H9 (cell line): ENCODE measurements at regions not wholly inside any gene's neighbourhood (a gene's known extent, or its start where the extent isn't known, plus 50 kb on each side); places are given as distances from the start of the nearest gene placed in this dataset.
"Not testable (repeated sequence)": the region's sequence is repeated elsewhere in the genome, so short reads cannot be mapped to it uniquely, and the experiment has no call there.

ENCODE experiments used
- DNase-seq: peaks from one replicate; pipeline ENCODE4 v3.0.0-alpha.2; 2017
- H2AFZ ChIP-seq: one replicate; pipeline ENCODE4 v1.6.1; 2013; ENCODE audit warnings: mild to moderate bottlenecking, low read length, control low read depth, moderate library complexity
- H2AK5ac ChIP-seq: 2 replicates; pipeline ENCODE4 v1.6.1; 2013; ENCODE audit warnings: low read length, control low read depth, mixed read lengths; ENCODE audit not compliant: insufficient read length
- H2BK120ac ChIP-seq: one replicate; pipeline ENCODE4 v1.6.1; 2013; ENCODE audit warnings: low read depth, mild to moderate bottlenecking, low read length, control low read depth, inconsistent platforms; ENCODE audit not compliant: poor library complexity, severe bottlenecking
- H2BK12ac ChIP-seq: 2 replicates; pipeline ENCODE4 v1.6.1; 2013; ENCODE audit warnings: low read length, control low read depth, mixed read lengths, low read depth; ENCODE audit not compliant: insufficient read length
- H2BK15ac ChIP-seq: 2 replicates; pipeline ENCODE4 v1.6.1; 2013; ENCODE audit warnings: low read depth, low read length, control low read depth
- H2BK20ac ChIP-seq: one replicate; pipeline ENCODE4 v1.6.1; 2013; ENCODE audit warnings: low read depth, mild to moderate bottlenecking, low read length, control low read depth, inconsistent platforms; ENCODE audit not compliant: poor library complexity, severe bottlenecking
- H2BK5ac ChIP-seq: 2 replicates; pipeline ENCODE4 v1.6.1; 2013; ENCODE audit warnings: low read length, control low read depth, mixed read lengths; ENCODE audit not compliant: insufficient read length
- H3K14ac ChIP-seq: 2 replicates; pipeline ENCODE4 v1.6.1; 2013; ENCODE audit warnings: low read length, control low read depth; ENCODE audit not compliant: insufficient read depth
- H3K18ac ChIP-seq: 2 replicates; pipeline ENCODE4 v1.6.1; 2013; ENCODE audit warnings: low read depth, mild to moderate bottlenecking, mixed read lengths, low read length, control low read depth; ENCODE audit not compliant: insufficient read length
- H3K23ac ChIP-seq: 2 replicates; pipeline ENCODE4 v1.6.1; 2013; ENCODE audit warnings: low read length, control low read depth, mixed read lengths, low read depth; ENCODE audit not compliant: insufficient read length
- H3K23me2 ChIP-seq: 2 replicates; pipeline ENCODE4 v1.6.1; 2013; ENCODE audit warnings: low read depth, mild to moderate bottlenecking, mixed read lengths, low read length, control low read depth; ENCODE audit not compliant: insufficient read length, poor library complexity, severe bottlenecking
- H3K27ac ChIP-seq: 2 replicates; pipeline ENCODE4 v1.5.1; 2013; ENCODE audit warnings: low read length, control low read depth, mixed read lengths, low read depth; ENCODE audit not compliant: insufficient read length
- H3K27me3 ChIP-seq: 2 replicates; pipeline ENCODE4 v1.6.1; 2013; ENCODE audit warnings: low read length, control low read depth, inconsistent platforms; ENCODE audit not compliant: insufficient read depth
- H3K4ac ChIP-seq: 2 replicates; pipeline ENCODE4 v1.6.1; 2013; ENCODE audit warnings: low read depth, mild to moderate bottlenecking, control low read depth, inconsistent platforms, low read length, moderate library complexity
- H3K4me1 ChIP-seq: 2 replicates; pipeline ENCODE4 v1.6.1; 2013; ENCODE audit warnings: low read length, control low read depth, inconsistent platforms; ENCODE audit not compliant: insufficient read depth
- H3K4me2 ChIP-seq: 2 replicates; pipeline ENCODE4 v1.6.1; 2013; ENCODE audit warnings: low read length, control low read depth, mixed read lengths; ENCODE audit not compliant: insufficient read length, insufficient read depth
- H3K56ac ChIP-seq: 2 replicates; pipeline ENCODE4 v1.6.1; 2013; ENCODE audit warnings: low read depth, mild to moderate bottlenecking, mixed read lengths, low read length, control low read depth; ENCODE audit not compliant: insufficient read length
- H3K79me1 ChIP-seq: 2 replicates; pipeline ENCODE4 v1.6.1; 2013; ENCODE audit warnings: low read depth, mild to moderate bottlenecking, moderate library complexity, low read length, control low read depth, inconsistent platforms; ENCODE audit not compliant: insufficient read depth, poor library complexity, severe bottlenecking
- H3K79me2 ChIP-seq: 2 replicates; pipeline ENCODE4 v1.6.1; 2013; ENCODE audit warnings: low read length, control low read depth, inconsistent platforms; ENCODE audit not compliant: insufficient read depth
- H3K9ac ChIP-seq: 2 replicates; pipeline ENCODE4 v1.6.1; 2013; ENCODE audit warnings: low read length, control low read depth, mixed read lengths; ENCODE audit not compliant: insufficient read length; ENCODE audit errors: extremely low read depth
- H3K9me3 ChIP-seq: one replicate; pipeline ENCODE4 v1.6.1; 2013; ENCODE audit warnings: low read depth, low read length, inconsistent platforms; ENCODE audit not compliant: control insufficient read depth
- H3T11ph ChIP-seq: one replicate; pipeline ENCODE4 v1.6.1; 2013; ENCODE audit warnings: mild to moderate bottlenecking, low read length, control low read depth, inconsistent platforms
- H4K20me1 ChIP-seq: one replicate; pipeline ENCODE4 v1.6.1; 2013; ENCODE audit not compliant: control insufficient read depth, insufficient read length, insufficient read depth
- H4K5ac ChIP-seq: 2 replicates; pipeline ENCODE4 v1.6.1; 2013; ENCODE audit warnings: low read depth, mild to moderate bottlenecking, mixed read lengths, low read length, control low read depth; ENCODE audit not compliant: insufficient read length
- H4K8ac ChIP-seq: replicated peaks from 2 replicates; pipeline ENCODE4 v1.6.1; 2013; ENCODE audit warnings: low read length, control low read depth, mixed read lengths, low read depth; ENCODE audit not compliant: insufficient read length
- H4K91ac ChIP-seq: 2 replicates; pipeline ENCODE4 v1.6.1; 2013; ENCODE audit warnings: low read depth, mild to moderate bottlenecking, moderate library complexity, mixed read lengths, low read length, control low read depth; ENCODE audit not compliant: insufficient read length
- H3K27ac Mint-ChIP-seq, 3 experiments: 2 replicates in 2 of 3; 3 replicates in 1 of 3; pipeline ENCODE4 v1.8.0; 2020 to 2021; ENCODE audit warnings: mixed read lengths in 3 of 3, mild to moderate bottlenecking in 1 of 3, moderate library complexity in 1 of 3
- H3K27me3 Mint-ChIP-seq: 2 replicates; pipeline ENCODE4 v1.8.0; 2021; ENCODE audit warnings: low read depth, mild to moderate bottlenecking, moderate library complexity, mixed read lengths
- H3K36me3 Mint-ChIP-seq, 3 experiments: 2 replicates in 2 of 3; 3 replicates in 1 of 3; pipeline ENCODE4 v1.8.0; 2020 to 2021; ENCODE audit warnings: low read depth in 3 of 3, mixed read lengths in 3 of 3; ENCODE audit not compliant: insufficient read depth in 1 of 3
- H3K4me1 Mint-ChIP-seq, 2 experiments: 2 replicates each; pipeline ENCODE4 v1.8.0; 2020; ENCODE audit warnings: mixed read lengths in 2 of 2
- H3K4me3 Mint-ChIP-seq, 2 experiments: 2 replicates in 1 of 2; 3 replicates in 1 of 2; pipeline ENCODE4 v1.8.0; 2020 to 2021; ENCODE audit warnings: mild to moderate bottlenecking in 2 of 2, mixed read lengths in 2 of 2, moderate library complexity in 1 of 2
- H3K9me3 Mint-ChIP-seq, 2 experiments: 2 replicates in 1 of 2; 3 replicates in 1 of 2; pipeline ENCODE4 v1.8.0; 2020; ENCODE audit warnings: mild to moderate bottlenecking in 2 of 2, mixed read lengths in 2 of 2, moderate library complexity in 1 of 2
- CTCF ChIP-seq: fragments of 200-600 bp; sonication (generic); conservative IDR thresholded peaks from 3 replicates; pipeline ENCODE4 v1.8.0; 2021; ENCODE audit warnings: antibody characterized with exemption, mild to moderate bottlenecking
- WGBS: extraction: QIAGEN DNeasy Blood & Tissue Kit; methylation state at CpG from one replicate; pipeline ENCODE4 v1.1.7; 2013; ENCODE audit warnings: missing lambda C conversion rate, low lambda C conversion rate, mixed read lengths; ENCODE audit not compliant: insufficient read length; ENCODE audit errors: extremely low coverage; 5-methylcytosine and 5-hydroxymethylcytosine counted together

GRCh38 chr11:92082652-92083051 is 142.0 kb upstream of the FAT3 start:
- no peak overlapping the region for H4K5ac ChIP-seq
- no peak overlapping the region for H3K4me2 ChIP-seq
- H3K27me3 Mint-ChIP-seq = no peaks in the 10 kb centered on the region
- H4K20me1 ChIP-seq = no peaks in the 10 kb centered on the region
- H4K8ac ChIP-seq = no peak overlapping the region
- H3K14ac ChIP-seq = no peak overlapping the region
- no peak overlapping the region for H3K18ac ChIP-seq
- H3K27ac Mint-ChIP-seq = no peak overlapping the region
- H2AK5ac ChIP-seq = no peak overlapping the region
- H3K36me3 Mint-ChIP-seq = peaks cover 0 to 9% (median 2%) of the 10 kb centered on the region in 3 experiments; a peak in 2 of 7 replicates
- no peak overlapping the region for H2BK20ac ChIP-seq
- H3K4ac ChIP-seq = no peak overlapping the region
- H2BK120ac ChIP-seq = no peak overlapping the region
- H3K4me3 Mint-ChIP-seq = no peak overlapping the region
- no peak for TF ChIP-seq CTCF
- no peaks in the 10 kb centered on the region for H3K9me3 ChIP-seq
- H3K4me1 ChIP-seq = no peaks in the 10 kb centered on the region
- no peaks in the 10 kb centered on the region for H3K79me1 ChIP-seq
- no peak overlapping the region for H4K91ac ChIP-seq
- H3K27ac ChIP-seq = no peak overlapping the region
- H2BK12ac ChIP-seq = no peak overlapping the region
- no peaks in the 10 kb centered on the region for H3K27me3 ChIP-seq
- no peaks in the 10 kb centered on the region for H3K23me2 ChIP-seq
- no peak overlapping the region for H3T11ph ChIP-seq
- no peaks in the 10 kb centered on the region for H3K79me2 ChIP-seq
- no peak overlapping the region for H2BK15ac ChIP-seq
- H2AFZ ChIP-seq = no peak overlapping the region
- H3K23ac ChIP-seq = no peak overlapping the region
- H2BK5ac ChIP-seq = no peak overlapping the region
- no peak overlapping the region for H3K56ac ChIP-seq
- no peak for DNase-seq
- H3K4me1 Mint-ChIP-seq = no peaks in the 10 kb centered on the region
- H3K9me3 Mint-ChIP-seq = peaks cover 3 to 6% of the 10 kb centered on the region in 2 experiments; a peak in 4 of 5 replicates
- H3K9ac ChIP-seq = no peak overlapping the region

- H3K4me3 Mint-ChIP-seq, H3K27me3 ChIP-seq, H3K27me3 Mint-ChIP-seq, H3K4me2 ChIP-seq, H2BK20ac ChIP-seq, H3K9ac ChIP-seq, H2BK120ac ChIP-seq, H3K79me2 ChIP-seq, H4K5ac ChIP-seq, H3K27ac Mint-ChIP-seq, H3K4me1 Mint-ChIP-seq, H3K79me1 ChIP-seq, H2AK5ac ChIP-seq, H3T11ph ChIP-seq, H3K56ac ChIP-seq, H2BK5ac ChIP-seq, H4K91ac ChIP-seq, H3K9me3 ChIP-seq, H3K23ac ChIP-seq, H2BK12ac ChIP-seq, H4K8ac ChIP-seq, H3K27ac ChIP-seq, H3K18ac ChIP-seq, DNase-seq, H3K4ac ChIP-seq, H3K14ac ChIP-seq, H3K4me1 ChIP-seq, H4K20me1 ChIP-seq, H2BK15ac ChIP-seq, H3K23me2 ChIP-seq, H2AFZ ChIP-seq: not testable (repeated sequence)
- no CpG with 5 or more reads among the region's 1 CpG for WGBS
- Mint-ChIP-seq H3K36me3 (peaks cover 20 to 37% (median 23%) of the 10 kb centered on the region in 3 experiments), H3K9me3 (peaks cover 46 to 50% of the 10 kb centered on the region in 2 experiments)
Observed at GRCh38 chr11:92074498-92074897, 150.1 kb upstream of the FAT3 start.
